HG03457 (cell line): ENCODE measurements at regions not wholly inside any gene's neighbourhood (a gene's known extent, or its start where the extent isn't known, plus 50 kb on each side); places are given as distances from the start of the nearest gene placed in this dataset.

Source experiments
- ATAC-seq: cut with Tn5 transposase; IDR thresholded peaks from one replicate; pipeline ENCODE4 v1.9.1; 2021; ENCODE audit warnings: moderate number of reproducible peaks; ENCODE audit not compliant: unreplicated experiment

- ATAC-seq = no peak
These were observed 458.7 kb downstream of the BMP2 start for GRCh38 chr20:7226156-7226555.

GRCh38 chr20:7231303-7231702, 463.8 kb downstream of the BMP2 start:
- ATAC-seq = peak; percentile 94

DNA sequence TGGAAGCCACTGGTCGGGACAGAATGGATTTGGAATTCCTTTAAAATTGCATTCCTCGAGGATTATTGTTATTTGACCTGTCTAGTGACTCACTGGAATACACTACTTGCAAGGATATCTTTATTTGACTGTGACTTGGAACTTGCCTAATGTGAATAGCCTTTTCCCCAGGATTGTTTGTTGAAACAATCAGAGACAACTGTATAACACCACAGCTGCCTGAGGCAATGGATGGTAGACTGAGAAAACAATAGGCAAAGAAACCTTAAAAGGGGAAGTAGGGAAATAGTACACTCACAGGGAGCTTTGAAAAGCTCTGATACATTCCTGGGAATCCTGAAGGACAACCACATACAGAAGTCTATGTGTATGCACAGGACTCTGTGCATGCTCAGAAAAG, 465.3 kb downstream of the BMP2 start:
- no peak for ATAC-seq

DNA sequence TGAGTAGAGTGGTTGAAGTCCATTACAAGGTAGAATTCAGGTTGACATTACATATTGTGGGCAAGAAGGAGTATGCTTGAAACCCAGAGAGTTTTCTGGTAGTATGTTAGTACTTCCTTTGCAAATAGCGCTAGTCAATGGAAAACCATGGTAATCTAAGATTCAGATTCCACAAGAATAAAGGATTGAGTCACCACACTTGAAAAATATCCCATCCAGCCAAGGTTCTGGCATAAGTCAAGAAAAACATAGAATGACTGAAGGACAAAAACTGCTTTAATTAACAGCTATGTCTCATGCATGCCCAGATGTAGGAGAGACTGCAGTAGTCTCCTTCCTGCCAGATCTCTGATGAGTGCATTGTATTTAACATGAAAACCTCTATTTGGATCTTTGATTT, 469.8 kb downstream of the BMP2 start:
- no peak for ATAC-seq

GRCh38 chr20:7240490-7240889, 473.0 kb downstream of the BMP2 start:
- no peak for ATAC-seq

DNA sequence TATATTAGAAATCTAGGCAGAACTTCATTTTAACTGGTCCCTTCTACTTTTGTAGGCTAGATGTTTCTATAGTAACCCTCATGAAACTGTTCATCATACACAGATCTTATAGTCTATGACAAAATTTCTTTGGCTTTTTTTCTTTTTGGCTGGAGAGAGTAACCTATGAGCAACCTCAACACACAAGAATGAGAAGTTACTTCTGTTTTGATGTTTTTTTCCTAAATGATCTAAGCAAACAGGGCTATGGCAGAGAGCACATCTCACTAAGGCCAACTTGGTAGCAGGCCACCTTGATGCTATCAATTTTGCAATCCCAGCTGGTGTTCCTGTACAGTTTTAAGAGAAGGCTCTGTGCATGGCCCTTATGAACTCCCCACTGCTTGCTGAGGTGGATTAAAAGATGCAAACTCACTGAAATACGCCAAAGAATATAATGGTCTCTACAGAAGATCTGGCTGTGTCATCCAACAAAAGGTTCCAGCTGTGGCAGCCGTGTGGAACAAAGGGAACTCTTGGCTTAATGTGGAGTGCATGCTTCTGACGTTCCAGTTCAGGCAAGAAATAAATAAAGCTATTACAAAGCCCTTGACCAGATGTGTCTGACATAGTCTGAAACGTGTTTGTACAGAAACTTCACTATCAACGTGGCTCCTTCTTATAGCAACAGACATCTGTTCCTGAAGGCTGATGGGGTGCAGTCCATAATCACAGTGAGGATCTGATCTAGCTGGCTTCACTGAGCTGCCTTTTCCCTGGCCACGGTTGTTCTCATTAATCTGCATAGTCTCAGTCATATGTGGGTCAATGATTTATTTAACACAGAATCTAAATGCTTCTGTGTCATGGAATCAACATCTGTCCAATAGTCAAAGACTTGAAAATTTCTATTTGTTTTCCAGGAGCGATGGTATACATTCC, 481.1 kb downstream of the BMP2 start:
- ATAC-seq = no peak

DNA sequence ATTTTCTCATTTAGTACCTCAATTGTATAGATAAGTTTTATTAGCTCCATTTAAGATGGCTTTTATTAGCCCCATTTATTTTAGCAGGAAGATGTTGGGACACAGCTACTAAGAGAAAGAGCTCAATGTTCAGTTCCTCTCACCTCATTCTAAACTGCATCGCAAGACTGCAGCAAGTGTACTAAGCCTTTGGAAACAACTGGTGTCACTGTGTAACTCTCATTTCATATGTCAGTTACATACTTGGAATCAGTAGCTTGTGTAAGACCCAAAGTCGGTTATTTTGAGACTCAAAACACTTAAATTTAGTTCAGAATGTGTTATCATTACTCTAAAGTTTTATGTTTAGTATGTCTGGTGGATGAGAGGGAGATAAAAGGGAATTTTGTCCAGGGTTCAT, 482.9 kb downstream of the BMP2 start:
- no peak for ATAC-seq

DNA sequence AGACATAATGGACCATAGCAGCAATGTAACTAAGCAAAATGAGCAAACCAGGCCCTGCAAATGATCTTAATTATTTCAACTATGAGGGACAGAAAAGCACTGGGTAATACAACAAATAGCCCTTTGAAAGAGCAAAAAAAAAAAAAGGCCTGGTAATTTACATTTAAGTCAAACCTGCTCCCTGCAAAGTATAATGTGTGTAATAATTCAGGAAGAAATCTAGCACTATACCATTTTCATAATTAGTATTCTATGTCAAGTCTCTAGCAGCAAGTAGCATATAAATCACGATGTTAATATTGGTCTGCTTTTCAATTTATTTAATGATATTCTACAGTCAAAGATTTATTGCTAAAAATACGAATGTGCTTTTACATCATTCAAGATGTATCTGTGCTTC, 489.6 kb downstream of the BMP2 start:
- ATAC-seq = no peak

GRCh38 chr20:7257692-7258466, 490.4 kb downstream of the BMP2 start:
- no peak for ATAC-seq

- no peak for ATAC-seq
These were observed 495.3 kb downstream of the BMP2 start for GRCh38 chr20:7262803-7263202.

DNA sequence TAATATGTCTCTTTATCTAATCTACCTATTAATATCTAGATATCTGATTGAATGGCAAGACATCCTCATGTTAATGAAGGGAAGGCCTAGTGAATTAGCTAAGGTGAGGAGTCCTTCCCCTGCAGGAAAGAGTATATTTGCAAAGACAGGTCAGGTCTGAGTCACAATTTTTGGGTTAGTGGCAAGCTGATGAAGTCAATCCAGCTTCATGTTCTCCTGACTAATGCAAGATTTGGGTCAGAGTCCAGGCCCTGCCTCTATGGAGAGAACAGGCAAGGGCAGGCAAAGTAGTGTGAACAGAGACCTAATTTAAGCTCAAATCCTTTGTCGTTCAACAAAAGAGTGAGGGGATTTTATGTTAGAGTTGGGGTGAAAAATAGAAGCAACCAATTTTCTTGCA, 496.7 kb downstream of the BMP2 start:
- ATAC-seq = no peak

- no peak for ATAC-seq
These were observed 502.0 kb downstream of the BMP2 start for GRCh38 chr20:7269452-7269851.

DNA sequence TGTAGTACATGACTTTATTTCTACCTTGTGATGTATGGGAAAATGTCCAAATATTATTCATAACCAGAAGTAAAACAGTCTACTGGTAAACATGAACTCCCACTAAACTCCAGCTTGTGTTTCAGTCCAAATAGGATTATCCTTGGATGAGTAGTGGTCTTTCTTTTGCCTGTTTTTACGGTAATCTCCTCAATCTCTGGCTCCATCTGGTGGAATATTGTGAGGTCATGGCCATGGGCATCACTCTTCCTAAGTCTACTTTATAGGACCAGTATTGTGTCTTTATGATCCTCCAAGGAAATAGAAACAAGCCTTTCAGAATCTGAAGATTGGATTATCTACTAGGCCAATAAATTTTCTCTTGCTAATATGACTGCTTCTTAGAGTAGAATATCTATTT, 505.0 kb downstream of the BMP2 start:
- ATAC-seq = no peak

GRCh38 chr20:7274870-7275269, 507.4 kb downstream of the BMP2 start:
- ATAC-seq = no peak

DNA sequence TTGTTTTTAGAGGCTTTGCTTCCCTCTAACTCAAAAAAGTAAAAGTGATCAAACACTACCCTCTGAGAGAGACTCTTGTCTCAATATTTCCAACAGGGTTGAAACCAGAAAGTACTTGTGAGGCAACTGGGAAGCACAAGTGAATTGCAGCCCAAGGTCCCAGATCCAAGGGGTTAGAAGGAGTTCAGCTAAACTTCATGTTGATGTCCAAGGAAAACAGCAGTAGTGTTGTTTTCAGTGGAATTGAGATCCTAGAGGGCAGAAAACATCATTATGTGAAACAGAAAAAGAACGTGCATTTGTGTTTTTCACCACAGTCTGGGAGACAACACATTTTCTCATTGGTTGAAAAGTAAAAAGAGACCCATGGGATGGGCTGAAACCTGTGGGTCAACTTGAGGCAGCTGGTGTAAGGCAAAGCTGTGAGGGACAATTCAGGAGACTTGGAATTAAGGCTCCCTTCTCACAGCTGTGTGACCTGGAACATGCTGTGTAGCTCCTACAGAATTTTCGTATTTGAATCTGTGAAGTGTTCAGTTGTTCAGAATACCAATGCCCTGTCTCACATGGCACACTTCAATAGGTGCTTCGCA, 508.3 kb downstream of the BMP2 start:
- ATAC-seq = no peak

- peak; percentile 62 for ATAC-seq
These were observed 518.6 kb downstream of the BMP2 start for GRCh38 chr20:7285918-7286556.

DNA sequence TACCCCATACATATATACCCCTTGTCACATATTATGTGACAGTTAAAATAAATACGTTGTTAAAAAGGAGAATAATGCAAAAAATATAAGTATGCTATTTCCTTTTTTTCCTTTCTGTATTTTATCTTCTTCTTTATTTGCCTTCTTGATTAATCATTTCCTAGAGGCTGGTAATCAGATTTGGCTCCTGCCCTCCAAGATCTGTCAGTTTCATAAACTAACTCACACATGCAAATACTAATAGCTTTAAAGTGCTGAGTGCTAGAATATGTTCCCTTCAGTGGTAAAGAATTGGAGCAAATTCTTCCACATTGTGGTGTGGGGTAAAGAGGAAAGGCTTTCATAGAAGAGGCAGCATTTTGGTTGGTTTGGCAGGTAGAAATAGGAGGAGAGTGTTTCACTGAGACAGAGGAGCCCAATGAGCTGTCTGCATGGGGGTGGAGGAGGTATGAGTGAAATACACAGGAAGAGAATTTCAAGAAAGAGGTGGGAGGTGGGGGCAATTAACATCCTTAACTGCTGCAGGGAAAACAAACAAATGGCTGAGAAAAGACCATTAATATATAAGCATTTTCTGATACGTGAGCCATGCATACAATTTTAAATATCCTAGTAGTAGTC, 523.9 kb downstream of the BMP2 start:
- no peak for ATAC-seq

- ATAC-seq = no peak
These were observed 524.5 kb downstream of the BMP2 start for GRCh38 chr20:7291946-7292345.

- ATAC-seq = no peak
These were observed 527.4 kb downstream of the BMP2 start for GRCh38 chr20:7294816-7295360.

GRCh38 chr20:7301807-7302206, 534.3 kb downstream of the BMP2 start:
- no peak for ATAC-seq

- ATAC-seq = no peak
These were observed 534.8 kb downstream of the BMP2 start for GRCh38 chr20:7302250-7302649.
